ENCODE measurements at regions not wholly inside any gene's neighbourhood (a gene's known extent, or its start where the extent isn't known, plus 50 kb on each side); places are given as distances from the start of the nearest gene placed in this dataset.

DNA sequence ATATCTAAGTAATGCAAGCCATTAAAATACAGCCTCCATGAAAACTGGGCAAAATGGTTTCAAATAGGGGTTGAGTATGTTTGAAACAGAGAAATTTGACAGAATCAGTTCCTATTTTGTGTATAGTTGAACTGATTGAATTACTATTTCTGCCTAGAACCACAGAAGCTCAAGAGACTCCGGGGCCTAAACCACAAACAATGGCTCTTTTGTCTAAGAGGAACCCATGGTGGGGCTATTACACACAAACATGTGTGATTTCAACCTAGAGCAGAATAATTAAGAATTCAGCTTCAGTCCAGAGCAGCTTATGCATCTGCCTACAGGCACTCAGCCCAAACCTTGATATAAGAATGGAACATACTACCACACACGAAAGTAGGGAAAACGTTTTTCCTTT lies 171.2 kb upstream of the MPDZ start:
- TF ChIP-seq EZH2 (IDR thresholded peaks at IDR 0.05) (no peak), POLR2AphosphoS5 (IDR thresholded peaks at IDR 0.05; ENCODE audit: borderline replicate concordance, low read depth, low read length) (no peak), FOXP2 (optimal IDR thresholded peaks at IDR 0.05; ENCODE audit: control extremely low read depth, extremely low read length, insufficient read depth) (no peak)

Data from SK-N-MC (cell line).